ENCODE measurements at regions not wholly inside any gene's neighbourhood (a gene's known extent, or its start where the extent isn't known, plus 50 kb on each side); places are given as distances from the start of the nearest gene placed in this dataset.
"Not testable (repeated sequence)": the region's sequence is repeated elsewhere in the genome, so short reads cannot be mapped to it uniquely, and the experiment has no call there.

DNA sequence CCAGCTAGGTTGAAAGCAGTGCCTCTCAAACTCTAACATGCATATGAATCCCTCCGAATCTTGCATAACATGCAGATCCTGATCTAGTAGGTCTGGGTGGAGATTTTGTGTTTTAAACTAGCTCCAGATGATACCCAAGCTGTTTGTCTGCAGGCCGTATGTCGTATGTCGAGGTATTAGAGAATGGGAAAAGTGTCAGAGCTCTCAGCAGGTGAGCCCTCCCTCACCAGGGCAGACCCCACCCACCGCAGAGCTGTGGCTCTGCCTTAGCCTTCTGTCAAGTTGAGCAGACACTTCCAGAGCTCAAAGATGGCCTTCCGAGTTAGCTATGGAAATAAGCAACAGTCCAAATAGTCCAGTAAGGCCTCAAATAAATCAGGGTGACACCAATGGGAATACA lies 83.2 kb upstream of the MAP3K1 start:
- no peak for DNase-seq

- not testable (repeated sequence) for DNase-seq
Measured at GRCh38 chr5:56731473-56731872, 83.9 kb upstream of the MAP3K1 start.

GRCh38 chr5:56729488-56729887 lies 85.9 kb upstream of the MAP3K1 start:
- no peak for DNase-seq

GRCh38 chr5:56725711-56726411 lies 89.5 kb upstream of the MAP3K1 start:
- no peak for DNase-seq

DNA sequence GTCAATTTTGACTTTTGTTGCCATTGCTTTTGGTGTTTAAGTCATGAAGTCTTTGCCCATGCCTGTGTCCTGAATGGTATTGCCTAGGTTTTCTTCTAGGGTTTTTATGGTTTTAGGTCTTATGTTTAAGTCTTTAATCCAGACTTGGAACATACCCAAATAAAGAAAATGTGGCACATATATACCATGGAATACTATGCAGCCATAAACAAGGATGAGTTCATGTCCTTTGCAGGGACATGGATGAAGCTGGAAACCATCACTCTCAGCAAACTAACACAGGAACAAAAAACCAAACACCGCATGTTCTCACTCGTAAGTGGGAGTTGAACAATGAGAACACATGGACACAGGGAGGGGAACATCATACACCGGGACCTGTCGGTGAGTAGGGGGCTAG lies 90.5 kb upstream of the MAP3K1 start:
- DNase-seq: not testable (repeated sequence)

DNA sequence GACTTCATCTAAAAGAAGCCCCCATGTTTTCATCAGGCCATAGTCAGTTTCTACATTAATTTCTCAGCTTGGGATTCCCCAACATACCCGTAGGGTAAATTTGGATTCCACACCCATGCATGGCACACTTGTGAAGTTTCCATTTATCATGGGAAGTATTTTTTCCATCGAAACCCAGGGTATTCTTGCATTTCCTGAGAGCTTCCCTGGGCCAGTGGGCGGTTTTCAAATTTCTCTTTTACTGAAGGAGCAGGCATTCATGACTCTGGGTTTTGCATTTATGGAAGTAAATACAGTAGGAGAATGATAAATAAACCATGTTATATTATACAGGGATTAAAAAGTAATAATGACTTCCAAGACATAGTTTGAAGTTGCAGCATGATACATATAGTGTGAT lies 93.0 kb upstream of the MAP3K1 start:
- no peak for DNase-seq

GRCh38 chr5:56717253-56717987 lies 97.9 kb upstream of the MAP3K1 start:
- no peak for DNase-seq

DNA sequence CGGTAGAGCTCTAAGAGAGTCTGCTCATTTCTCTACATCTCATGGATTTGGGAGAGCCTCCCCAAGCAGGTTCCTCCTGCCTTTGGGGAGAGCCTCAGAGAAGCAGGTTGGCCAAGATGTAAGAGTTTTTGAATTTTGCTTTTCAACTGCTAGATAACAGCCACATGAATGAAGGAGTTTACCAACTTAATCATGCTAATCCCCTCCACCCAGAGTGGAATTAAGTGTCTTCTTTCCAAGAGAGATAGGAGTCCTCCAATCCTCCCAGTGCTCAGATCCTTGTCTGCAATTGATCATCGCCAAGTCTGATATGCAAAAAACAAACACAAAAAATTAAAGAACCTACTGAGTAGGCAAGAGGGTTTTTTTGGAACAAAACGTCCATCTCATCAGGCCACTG lies 99.4 kb upstream of the MAP3K1 start:
- DNase-seq: no peak

DNA sequence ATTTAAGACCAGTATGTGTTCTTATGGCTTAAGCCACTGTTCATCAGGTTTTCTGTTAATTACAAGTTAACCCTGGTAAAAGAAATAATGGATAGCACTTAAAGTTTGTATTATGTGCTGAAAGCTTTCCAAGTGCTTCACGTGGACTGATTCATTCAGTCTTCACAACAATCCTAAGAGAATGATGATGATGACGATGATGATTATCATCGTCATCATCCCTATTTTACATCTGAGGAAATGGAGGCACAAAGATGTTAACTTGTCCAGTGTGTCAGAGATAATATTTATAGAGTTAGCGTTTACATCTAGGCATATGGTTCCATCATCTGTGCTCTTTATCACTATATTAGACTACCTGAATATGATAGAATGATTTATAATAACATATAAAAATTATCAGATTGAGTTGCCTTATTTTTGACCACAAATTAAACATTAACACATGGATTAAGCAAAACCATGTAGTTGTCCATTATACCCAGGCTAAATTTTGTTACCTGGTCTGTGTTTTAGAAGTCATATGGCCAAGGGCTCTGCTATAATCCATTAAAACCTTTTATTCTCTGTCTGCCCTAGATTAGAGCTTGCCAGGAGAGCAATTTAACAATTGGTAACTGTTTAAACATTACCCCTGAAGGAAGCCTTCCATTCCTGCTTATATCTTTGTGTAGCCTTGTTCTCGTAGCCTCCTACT lies 102.3 kb upstream of the MAP3K1 start:
- no peak for DNase-seq

- DNase-seq: no peak
Measured at GRCh38 chr5:56710826-56711590, 104.3 kb upstream of the MAP3K1 start.

GRCh38 chr5:56706504-56706903 lies 108.8 kb upstream of the MAP3K1 start:
- DNase-seq: no peak

GRCh38 chr5:56705217-56705616 lies 110.1 kb upstream of the MAP3K1 start:
- no peak for DNase-seq

GRCh38 chr5:56703952-56704351 lies 111.4 kb upstream of the MAP3K1 start:
- DNase-seq: no peak

DNA sequence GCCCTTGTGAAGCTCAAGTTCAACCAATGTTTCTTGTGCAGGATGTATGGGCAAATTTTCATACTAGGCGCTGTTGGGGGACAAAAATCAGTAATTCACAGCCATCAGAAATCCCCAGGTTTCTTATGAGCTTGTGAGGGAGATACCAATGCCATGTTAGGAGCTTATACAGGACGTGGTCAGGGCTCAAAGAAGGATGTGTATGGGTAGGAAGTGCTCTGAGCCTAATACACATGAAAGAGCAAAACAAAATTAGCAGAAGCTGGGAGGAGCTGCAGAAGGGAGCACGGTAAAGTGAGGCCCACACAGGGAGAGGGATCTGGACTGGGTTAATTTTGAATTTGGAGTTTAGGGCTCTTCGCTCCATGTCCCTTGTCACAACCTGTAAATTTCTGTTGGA lies 114.6 kb upstream of the MAP3K1 start:
- no peak for DNase-seq

GRCh38 chr5:56699538-56699937 lies 115.8 kb upstream of the MAP3K1 start:
- no peak for DNase-seq

GRCh38 chr5:56698463-56699381 lies 116.6 kb upstream of the MAP3K1 start:
- no peak for DNase-seq

- peak; percentile 31 for DNase-seq
Measured at GRCh38 chr5:56696900-56697299, 118.4 kb upstream of the MAP3K1 start.

- DNase-seq: no peak
Measured at GRCh38 chr5:56693220-56693579, 122.1 kb upstream of the MAP3K1 start.

- no peak for DNase-seq
Measured at GRCh38 chr5:56692359-56693219, 122.8 kb upstream of the MAP3K1 start.

DNA sequence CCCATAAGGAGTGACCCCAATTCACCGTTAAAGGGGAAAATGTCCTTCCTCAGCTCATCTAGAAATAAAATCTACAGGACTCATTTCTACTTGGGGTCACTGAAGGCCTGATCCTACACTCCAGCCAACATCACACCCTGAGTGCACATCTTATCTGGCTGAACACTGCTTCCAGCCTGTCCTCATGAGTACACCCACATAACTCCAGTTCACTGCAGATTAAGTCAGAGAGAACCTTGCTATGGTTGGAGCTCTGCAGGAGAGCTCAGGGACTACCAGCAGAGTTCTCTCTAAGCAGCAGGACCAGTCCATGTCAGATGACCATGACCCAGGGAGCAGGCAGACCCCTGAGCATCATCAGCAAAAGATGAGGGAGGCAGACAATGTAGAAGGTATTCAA lies 126.9 kb upstream of the MAP3K1 start:
- DNase-seq: no peak

Measured in dermis blood vessel endothelial cell (primary cell).